Kidney glomerular epithelial cell (primary cell): ENCODE measurements at regions not wholly inside any gene's neighbourhood (a gene's known extent, or its start where the extent isn't known, plus 50 kb on each side); places are given as distances from the start of the nearest gene placed in this dataset.

ENCODE experiments used
- DNase-seq: peaks from one replicate; lab custom pipeline; 2025; lab: John Stamatoyannopoulos, UW

DNA sequence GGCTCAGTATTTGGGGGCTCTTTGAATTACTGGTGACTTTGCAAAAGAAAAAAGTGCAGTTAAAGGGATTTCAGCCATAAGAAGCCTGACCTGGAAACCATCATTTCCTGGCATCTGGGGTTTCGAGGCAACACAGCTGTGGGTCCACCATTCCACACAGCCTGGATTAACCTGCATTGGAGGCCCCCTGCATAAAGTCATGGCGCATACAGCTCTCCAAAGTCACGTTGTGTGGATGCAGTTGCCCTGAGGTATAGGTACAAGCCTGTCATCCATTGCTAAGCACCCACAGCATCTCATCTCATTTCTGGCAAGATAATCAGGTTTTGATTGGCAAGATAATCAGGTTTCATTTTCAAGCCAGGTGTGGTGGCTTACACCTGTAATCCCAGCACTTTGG lies 54.5 kb upstream of the TAGAP start:
- DNase-seq = no peak

DNA sequence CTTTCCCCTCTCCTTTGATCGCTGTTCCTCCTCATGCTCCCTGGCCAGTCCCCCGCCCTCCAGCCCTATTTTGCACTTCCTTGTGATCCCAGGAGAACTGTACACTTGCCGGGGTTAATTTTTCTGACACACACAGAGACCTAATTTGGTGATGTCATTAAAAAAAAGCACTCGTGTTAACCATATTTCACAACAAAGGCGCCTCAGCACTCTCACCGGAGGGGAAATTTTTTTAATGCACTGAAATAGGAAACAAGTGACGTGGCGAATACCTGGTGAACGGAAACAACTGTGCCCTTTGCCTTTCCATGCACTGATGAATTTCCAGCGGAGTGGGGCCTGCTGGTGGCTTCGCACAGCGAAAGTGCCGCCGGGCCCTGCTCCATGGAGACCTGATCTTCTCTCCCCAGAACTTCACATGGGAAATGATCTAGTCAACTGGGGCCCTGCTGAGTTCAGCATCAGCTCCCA lies 53.9 kb upstream of the TAGAP start:
- peak; percentile 4 for DNase-seq

DNA sequence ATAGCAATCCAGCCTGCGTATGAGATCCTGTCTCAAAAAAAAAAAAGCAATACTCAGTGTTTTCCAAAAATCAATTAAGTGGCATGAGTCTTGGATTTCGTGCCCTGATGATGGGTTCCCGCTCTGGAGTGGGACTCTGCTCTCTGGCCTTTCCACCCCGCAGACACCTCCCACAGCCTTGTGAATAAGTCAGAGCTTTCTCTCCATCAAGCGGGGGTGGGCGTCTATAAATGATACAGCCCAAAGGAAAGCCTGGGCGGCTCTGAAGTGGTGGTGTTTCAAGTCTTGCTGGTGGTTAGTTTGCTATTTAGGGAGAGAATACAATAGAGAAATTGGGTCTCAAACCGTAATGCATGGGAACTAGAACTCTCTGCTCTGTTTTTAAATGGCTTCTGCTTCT lies 52.5 kb upstream of the TAGAP start:
- no peak for DNase-seq

DNA sequence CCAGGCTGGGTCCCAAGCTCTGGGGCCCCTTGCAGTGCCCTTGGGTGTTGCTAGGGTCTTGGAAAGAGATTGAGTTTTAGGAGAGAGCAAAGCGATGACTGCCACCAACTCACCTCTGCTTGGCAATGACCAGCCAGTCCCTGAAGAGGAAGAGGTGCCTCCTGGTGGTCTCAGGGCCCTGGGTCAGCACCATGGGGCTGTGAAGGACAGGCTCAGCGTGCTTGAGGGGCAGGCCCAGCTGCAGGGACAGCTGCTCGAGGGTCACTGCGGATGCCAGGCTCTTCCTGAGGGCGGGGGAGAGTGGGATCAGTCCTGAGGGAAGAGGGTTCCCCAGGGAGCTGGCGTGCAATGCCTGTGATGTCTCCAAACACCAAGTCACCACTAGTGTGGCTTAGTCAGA lies 50.8 kb upstream of the TAGAP start:
- no peak for DNase-seq

DNA sequence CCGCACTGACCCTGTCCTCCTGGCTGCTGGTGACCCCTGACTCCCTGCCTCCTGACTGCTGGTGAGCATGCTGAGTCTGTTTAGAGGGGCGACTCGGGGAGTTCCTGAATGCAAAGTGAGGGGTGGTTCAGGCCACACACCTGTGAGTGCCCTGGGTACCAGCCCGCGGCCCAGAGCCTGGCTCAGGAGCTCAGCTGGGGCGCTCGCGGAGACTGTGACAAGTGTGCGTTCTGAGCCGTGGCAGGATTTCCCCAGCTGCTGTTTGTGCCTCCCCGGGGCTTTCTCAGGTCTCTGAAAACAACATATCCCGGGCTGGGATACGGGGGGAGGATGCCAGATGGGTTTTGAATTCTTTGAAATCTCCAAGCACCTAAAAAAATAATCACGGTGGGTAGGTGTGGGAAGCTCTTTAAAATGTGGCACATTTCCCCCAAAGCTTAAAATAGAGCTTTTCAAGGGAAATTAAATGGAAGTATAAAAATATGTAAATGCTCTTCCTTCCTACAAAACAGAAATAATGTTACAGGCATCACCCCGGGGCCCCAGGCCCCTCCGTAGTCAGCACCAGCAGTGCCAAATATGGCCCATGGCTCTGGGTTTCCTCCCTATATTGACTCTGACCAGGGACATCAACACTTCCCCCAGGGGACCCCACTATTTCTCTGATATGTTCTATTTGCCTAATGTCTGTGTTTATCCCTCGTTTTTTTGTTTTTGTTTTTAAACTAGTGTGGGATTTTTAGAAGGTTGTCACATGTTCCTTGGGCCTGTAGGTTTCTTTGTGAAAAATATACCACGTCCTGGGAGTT lies 49.9 kb upstream of the TAGAP start:
- DNase-seq = no peak
